ENCODE measurements at regions not wholly inside any gene's neighbourhood (a gene's known extent, or its start where the extent isn't known, plus 50 kb on each side); places are given as distances from the start of the nearest gene placed in this dataset.

GRCh38 chr1:87265786-87266185 lies 62.9 kb upstream of the LMO4 start:
- FAIRE-seq (no peak), DNase-seq (ENCODE audit: low read depth, low spot score) (no peak)
- Histone ChIP-seq H3K9me1 (replicated peaks; ENCODE audit: control insufficient read depth, extremely low read depth, insufficient read depth, low read length) (no peaks in the 10 kb centered on the region), H3K79me2 (ENCODE audit: control insufficient read depth, insufficient read depth, low read length) (no peaks in the 10 kb centered on the region), H3K27me3 (ENCODE audit: control insufficient read depth in 2 of 2, insufficient read depth in 2 of 2, low read length in 2 of 2) (no peaks in the 10 kb centered on the region), H4K20me1 (replicated peaks; ENCODE audit: control insufficient read depth, extremely low read depth, insufficient read depth, low read length) (no peaks in the 10 kb centered on the region), H2AFZ (ENCODE audit: low read depth, low read length) (no peak overlapping the region), H3K27ac (ENCODE audit: insufficient read depth, low read depth, low read length) (no peak overlapping the region), H3K9ac (replicated peaks; ENCODE audit: extremely low read depth, insufficient read depth, low read length) (no peak overlapping the region), H3K4me2 (ENCODE audit: insufficient read depth, low read length) (no peak overlapping the region), H3K4me1 (ENCODE audit: control insufficient read depth, extremely low read depth, insufficient read depth, low read length) (no peaks in the 10 kb centered on the region), H3K4me3 (replicated peaks in 1 of 3; ENCODE audit: insufficient read depth in 1 of 3, low read depth in 1 of 3, low read length in 3 of 3) (no peak overlapping the region), H3K9me3 (replicated peaks; ENCODE audit: control insufficient read depth, insufficient read depth, low read length) (no peaks in the 10 kb centered on the region), H3K36me3 (ENCODE audit: control insufficient read depth in 2 of 2, extremely low read depth in 1 of 2, insufficient read depth in 2 of 2, low read length in 2 of 2) (no peaks in the 10 kb centered on the region)
- dilution Hi-C loops (cut with MboI; ENCODE audit: extremely low pct_ligation_motif_present, low sequenced_read_pairs) (no loop called here), intact Hi-C loops (cut with micrococcal nuclease) (no loop called here)
- ChIA-PET POLR2A (no interaction called here), CTCF (interaction anchor here (1.1 to 1.3 kb wide), 3 partner anchors 10 to 14 kb away, joined by 3 read pairs; no protein-coding TSS in a partner anchor)
- TF ChIP-seq GATA2 (IDR thresholded peaks at IDR 0.05; ENCODE audit: insufficient read depth, insufficient read length, low read depth, low read length): no peak
- TF ChIP-seq JUN (IDR thresholded peaks at IDR 0.05; ENCODE audit: borderline replicate concordance, insufficient read depth, insufficient read length, low read depth): no peak
- TF ChIP-seq POLR2A (IDR thresholded peaks at IDR 0.05; ENCODE audit: low read depth, low read length): no peak
- no peak for TF ChIP-seq CTCF (IDR thresholded peaks at IDR 0.05; ENCODE audit: extremely low read depth in 1 of 2, insufficient read depth in 1 of 2, low read depth in 1 of 2, low read length in 2 of 2)
- TF ChIP-seq MAX (IDR thresholded peaks at IDR 0.05; ENCODE audit: insufficient read depth, insufficient read length): no peak
- no peak for TF ChIP-seq EZH2 (IDR thresholded peaks at IDR 0.05; ENCODE audit: borderline replicate concordance, low read depth, low read length, severe bottlenecking)
- no peak for TF ChIP-seq FOS (IDR thresholded peaks at IDR 0.05; ENCODE audit: borderline replicate concordance, insufficient read depth, low read length)
- no peak for TF ChIP-seq POLR2AphosphoS5 (IDR thresholded peaks at IDR 0.05; ENCODE audit: insufficient read depth, low read depth, low read length)
- no peak for TF ChIP-seq MYC (IDR thresholded peaks at IDR 0.05; ENCODE audit: low read depth, low read length)
- no TSS peak for BruUV-seq (replicated peaks)
